Stimulated activated CD8-positive, alpha-beta memory T cell treated with anti-CD3 and anti-CD28 coated beads, Interleukin-7, amount 100 ng/mL, for 24 hours (primary cell): ENCODE measurements at regions not wholly inside any gene's neighbourhood (a gene's known extent, or its start where the extent isn't known, plus 50 kb on each side); places are given as distances from the start of the nearest gene placed in this dataset.
"Not testable (repeated sequence)": the region's sequence is repeated elsewhere in the genome, so short reads cannot be mapped to it uniquely, and the experiment has no call there.

ENCODE experiments used
- DNase-seq: peaks from one replicate; pipeline ENCODE4 v3.0.0-alpha.2; 2020; ENCODE audit warnings: low read depth

- no peak for DNase-seq
Measured at GRCh38 chr2:133624551-133624950, 56.3 kb upstream of the NCKAP5 start.

DNA sequence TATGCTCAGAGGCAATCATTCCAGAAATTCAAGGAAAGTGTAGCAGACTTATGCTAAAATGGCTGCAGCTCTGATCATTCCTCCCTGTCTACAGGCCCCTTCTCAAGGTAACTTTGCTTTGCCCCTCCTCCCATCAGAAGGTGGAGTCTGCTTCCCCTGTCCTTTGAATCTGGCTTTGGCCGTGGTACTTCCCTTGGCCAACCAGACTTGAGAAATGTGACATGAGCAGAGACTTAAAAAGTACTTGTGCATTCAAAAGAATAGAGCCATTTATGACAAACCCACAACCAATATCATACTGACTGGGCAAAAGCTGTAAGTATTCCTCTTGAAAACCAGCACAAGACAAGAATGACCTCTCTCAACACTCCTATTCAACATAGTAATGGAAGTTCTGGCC is 59.5 kb upstream of the NCKAP5 start:
- DNase-seq, result no peak

GRCh38 chr2:133633309-133633708 is 65.0 kb upstream of the NCKAP5 start:
- DNase-seq, result no peak

GRCh38 chr2:133633881-133634409 is 65.7 kb upstream of the NCKAP5 start:
- DNase-seq, result no peak

GRCh38 chr2:133635131-133635530 is 66.9 kb upstream of the NCKAP5 start:
- DNase-seq, result no peak

GRCh38 chr2:133636287-133636686 is 68.0 kb upstream of the NCKAP5 start:
- no peak for DNase-seq

- DNase-seq, result no peak
Measured at GRCh38 chr2:133640103-133640502, 71.8 kb upstream of the NCKAP5 start.

DNA sequence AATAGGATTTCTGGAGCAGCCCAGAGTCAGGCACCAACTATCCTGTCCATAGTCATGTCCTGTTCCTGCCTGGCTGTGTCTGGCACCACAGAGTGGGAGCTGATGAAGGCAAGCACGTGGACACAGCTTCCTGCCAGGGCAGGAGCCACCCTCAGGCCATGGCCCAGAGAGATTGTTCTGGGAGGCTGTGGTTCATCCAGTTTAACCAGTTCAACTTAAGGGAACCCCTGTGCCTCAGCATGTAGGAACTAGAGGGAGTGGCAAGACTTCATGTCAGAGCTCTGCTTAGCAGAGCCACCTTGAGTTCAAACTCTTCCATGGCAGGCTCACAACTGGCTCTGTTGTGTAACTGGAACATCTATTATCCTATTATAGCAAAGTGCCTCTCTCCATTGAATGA is 73.2 kb upstream of the NCKAP5 start:
- no peak for DNase-seq

DNA sequence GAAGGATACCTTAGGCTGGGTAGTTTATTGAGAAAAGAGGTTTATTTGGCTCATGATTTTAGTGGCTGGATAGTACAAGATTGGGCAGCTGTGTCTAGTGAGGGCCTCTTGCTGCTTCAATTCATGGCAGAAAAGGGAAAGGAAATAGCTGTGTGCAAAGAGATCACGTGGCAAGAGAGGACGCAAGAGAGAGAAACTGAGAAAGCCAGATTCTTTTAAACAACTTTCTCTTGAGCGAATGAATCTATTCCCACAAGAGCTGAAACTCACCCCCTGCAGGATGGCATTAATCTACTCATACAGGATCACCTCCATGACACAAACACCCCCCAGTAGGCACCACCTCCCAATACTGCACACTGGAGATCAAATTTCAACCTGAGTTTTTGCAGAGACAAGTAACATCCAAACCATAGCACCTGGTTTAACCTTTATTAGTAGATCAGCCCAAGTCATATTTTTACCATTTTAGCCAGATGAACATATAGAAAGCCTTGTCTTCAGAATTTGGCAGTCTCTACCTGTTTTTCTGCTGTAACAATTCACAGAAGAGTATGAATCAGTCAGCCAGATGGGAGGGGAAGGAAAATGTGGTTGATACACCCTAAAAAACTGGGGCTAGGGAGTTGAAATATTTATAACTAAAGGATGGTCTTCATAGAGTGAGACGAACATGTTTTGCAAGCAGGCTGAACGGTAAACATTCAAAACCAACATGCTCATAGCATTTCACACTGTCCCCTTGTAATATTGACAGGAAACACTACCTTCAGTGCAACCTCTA is 73.9 kb upstream of the NCKAP5 start:
- no peak for DNase-seq

- DNase-seq, result no peak
Measured at GRCh38 chr2:133642791-133643191, 74.5 kb upstream of the NCKAP5 start.

- no peak for DNase-seq
Measured at GRCh38 chr2:133643863-133644262, 75.6 kb upstream of the NCKAP5 start.

DNA sequence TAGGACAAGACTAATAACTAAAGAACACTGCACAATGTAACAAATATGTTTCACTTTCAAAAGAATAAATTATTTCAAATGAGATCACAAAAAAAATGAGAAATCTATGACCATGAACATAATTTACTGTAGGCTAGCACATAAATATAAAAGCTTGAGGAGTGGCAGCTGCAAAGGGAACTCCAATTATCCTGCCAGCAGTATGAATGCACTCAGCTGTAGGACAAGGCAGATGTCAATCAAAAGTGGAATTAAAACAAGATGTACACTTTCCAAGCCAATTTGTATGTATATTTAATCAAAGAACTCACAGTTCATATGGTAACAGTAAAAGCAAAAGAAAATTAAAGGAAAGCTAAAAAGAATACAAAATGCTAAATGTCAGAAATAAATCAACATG is 76.6 kb upstream of the NCKAP5 start:
- no peak for DNase-seq

GRCh38 chr2:133647386-133647785 is 79.1 kb upstream of the NCKAP5 start:
- not testable (repeated sequence) for DNase-seq

DNA sequence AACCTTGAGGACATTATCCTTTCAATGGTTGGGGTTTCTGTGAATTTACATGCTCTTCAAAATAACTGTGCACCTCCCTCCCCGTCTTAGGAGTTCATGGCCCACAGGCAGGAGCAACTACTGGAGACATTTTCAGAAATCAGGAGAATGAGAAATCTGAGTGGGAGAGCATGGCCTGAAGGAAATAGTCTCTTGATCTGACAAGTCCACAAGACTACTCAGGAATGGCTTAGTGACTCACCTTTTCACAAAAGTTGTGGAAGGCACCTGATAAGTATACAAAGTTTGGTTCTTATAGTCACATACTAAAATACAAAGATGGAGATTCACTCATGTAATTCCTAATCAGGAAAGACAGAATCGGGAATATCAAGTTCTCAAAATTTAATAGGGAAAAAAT is 83.6 kb upstream of the NCKAP5 start:
- DNase-seq, result no peak

- DNase-seq, result no peak
Measured at GRCh38 chr2:133652398-133652797, 84.1 kb upstream of the NCKAP5 start.

DNA sequence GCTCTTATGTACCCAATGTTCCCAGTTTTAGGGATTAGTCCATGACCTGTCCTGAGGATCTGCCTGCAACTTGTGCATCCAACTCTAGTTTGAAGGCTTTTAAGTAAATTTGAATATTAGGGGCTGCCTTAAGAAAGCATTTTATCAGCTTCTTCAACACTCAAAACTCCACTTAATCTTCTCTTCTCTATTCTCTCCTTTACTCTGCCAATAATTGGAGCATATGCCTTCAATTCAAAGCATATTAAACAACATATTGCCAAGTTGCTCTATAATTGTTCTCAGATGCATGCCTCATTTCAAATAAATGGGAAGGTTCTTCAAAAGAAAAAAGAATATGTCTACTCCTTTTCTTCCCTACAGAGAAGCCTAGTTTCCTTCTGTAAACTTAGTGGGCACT is 84.8 kb upstream of the NCKAP5 start:
- no peak for DNase-seq

DNA sequence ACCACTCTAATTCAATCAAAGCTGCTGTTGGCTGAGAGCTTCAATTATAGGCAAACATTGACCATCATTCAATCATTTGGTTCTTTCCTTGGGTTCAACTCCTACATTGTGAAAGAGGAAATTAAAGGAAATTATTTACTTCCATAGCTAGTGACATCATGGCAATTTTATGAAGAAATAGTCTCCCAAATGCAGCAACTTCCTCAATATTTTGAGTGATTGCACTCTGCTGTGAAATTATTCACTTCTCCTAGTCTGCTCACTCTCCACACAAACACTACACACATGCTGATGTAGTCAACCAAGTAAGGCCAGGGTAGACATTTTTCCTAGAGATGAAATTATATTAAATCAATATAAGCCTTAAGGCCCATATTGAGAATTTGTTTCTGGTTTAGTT is 86.7 kb upstream of the NCKAP5 start:
- no peak for DNase-seq

DNA sequence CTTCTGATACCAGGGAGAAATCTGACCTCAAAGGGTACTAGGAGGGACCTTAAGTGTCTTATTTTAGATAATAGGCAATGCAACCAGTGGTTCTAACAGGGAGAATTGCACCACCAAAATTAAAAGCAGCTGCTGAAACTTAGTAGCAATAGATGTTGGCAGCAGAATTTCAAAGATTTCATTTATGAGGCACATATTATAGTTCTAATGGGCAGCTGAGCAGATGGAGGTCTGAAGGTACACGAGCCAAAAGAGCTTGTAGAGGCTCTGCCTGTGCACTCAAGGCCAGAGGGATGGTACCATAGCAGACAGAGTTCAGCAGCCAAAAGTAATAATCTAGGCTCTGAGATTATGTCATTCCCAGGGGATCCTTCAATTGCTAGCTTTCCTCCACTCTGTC is 87.3 kb upstream of the NCKAP5 start:
- no peak for DNase-seq

DNA sequence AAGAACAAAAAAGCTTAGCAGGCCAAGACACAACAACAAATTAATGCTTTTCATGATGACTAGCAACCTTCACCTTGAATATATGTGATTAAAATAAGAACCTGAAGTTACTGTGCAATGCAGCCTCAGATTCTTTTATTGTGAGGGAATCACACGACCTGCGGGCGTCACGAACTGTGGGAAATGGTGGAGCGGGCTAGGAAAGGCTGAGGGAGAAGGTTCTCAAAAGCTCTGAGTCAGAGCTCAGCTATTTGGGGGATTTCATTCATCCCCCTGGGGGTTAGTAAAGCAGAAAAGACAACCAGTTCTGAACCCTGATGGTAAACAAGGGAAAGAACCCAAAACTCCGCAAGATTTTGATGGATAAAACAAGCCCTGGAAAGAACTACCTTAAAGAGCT is 89.3 kb upstream of the NCKAP5 start:
- DNase-seq, result no peak

DNA sequence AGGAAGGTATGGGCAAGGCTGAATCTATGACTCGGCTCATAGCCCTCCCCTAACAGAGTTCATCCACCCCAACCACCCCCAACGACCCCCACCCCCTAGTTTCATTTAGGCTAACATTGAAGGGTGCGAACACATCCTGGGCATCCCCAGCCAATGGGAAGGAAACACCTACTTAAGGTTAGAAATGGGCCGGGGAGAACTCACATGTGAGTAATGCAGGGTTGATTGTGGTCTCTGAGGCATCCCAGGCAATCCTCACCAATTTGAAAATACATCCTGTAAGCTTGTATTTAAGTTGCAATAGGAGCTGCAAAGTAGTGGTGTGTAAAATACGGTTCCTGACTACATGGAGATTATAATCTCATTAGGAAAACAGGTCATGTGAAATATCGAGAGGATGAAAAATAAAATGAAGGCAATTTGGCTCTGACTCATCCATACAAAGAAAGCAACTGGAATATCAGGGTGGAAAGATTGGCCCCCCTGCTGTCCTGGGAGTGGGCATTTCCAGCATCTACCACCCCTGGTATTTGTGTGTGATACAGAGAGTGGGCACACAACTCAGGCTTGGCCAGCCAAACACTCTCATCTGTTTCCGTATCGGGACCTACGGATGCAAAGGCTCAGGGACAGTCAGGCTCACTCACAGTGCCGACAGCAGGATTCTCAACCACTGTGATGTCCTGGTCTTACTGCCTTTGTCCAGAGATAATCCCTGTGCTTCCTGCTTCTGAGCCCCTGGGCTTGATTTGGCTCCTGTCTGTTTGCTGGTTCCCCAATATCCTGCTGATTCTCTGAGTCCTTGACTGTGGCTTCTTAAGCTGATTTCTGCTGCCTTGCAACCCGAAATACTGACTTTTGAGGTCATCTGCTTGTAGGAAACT is 90.0 kb upstream of the NCKAP5 start:
- no peak for DNase-seq

GRCh38 chr2:133660510-133660909 is 92.2 kb upstream of the NCKAP5 start:
- DNase-seq, result no peak

GRCh38 chr2:133661392-133661791 is 93.1 kb upstream of the NCKAP5 start:
- no peak for DNase-seq

DNA sequence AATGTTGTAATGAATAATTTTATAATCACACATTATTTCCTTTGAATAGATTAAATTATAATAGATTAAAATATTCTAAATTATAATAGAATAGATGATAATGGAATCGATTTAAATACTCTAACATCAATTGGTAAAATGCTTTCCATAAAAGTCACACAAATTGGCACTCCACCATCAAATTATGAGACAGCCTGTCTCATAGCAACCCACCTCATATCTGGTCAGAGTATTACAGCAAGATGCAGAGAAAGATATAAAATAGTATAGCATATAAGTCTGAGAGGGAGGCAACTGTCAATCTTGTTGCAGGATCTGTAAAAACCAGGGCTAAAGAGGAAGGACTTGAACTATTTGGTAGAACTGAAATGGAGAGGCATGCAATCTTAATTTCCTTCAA is 98.4 kb upstream of the NCKAP5 start:
- no peak for DNase-seq
